Aorta (tissue), 5 donors: ENCODE measurements at regions not wholly inside any gene's neighbourhood (a gene's known extent, or its start where the extent isn't known, plus 50 kb on each side); places are given as distances from the start of the nearest gene placed in this dataset.
"Not testable (repeated sequence)": the region's sequence is repeated elsewhere in the genome, so short reads cannot be mapped to it uniquely, and the experiment has no call there.

Experiments
- ATAC-seq: fragments of 200-7000 bp; cut with Tn5 transposase; one replicate; pipeline ENCODE4 v1.9.1; 2022; ENCODE audit warnings: moderate library complexity; ENCODE audit not compliant: low FRiP score
- DNase-seq, 2 donors: peaks; one replicate each; pipeline ENCODE4 v3.0.0-alpha.2; 2020
- H3K27ac ChIP-seq, 2 donors: one replicate each; pipeline ENCODE4 v1.5.1; 2013; ENCODE audit warnings: low read length in 2 of 2, mild to moderate bottlenecking in 2 of 2, moderate library complexity in 2 of 2, control low read depth in 1 of 2, inconsistent platforms in 1 of 2, low read depth in 1 of 2
- H3K27me3 ChIP-seq, 2 donors: one replicate each; pipeline ENCODE4 v1.6.1; 2013; ENCODE audit warnings: control low read depth in 1 of 2, low read length in 1 of 2, mild to moderate bottlenecking in 1 of 2, moderate library complexity in 1 of 2; ENCODE audit not compliant: insufficient read depth in 2 of 2, control insufficient read depth in 1 of 2
- H3K36me3 ChIP-seq, 2 donors: one replicate each; pipeline ENCODE4 v1.6.1; 2013; ENCODE audit warnings: control low read depth in 1 of 2, low read length in 1 of 2, mild to moderate bottlenecking in 1 of 2; ENCODE audit not compliant: insufficient read depth in 2 of 2, control insufficient read depth in 1 of 2
- H3K4me1 ChIP-seq, 2 donors: one replicate each; pipeline ENCODE4 v1.6.1; 2013; ENCODE audit warnings: low read length in 2 of 2, control low read depth in 1 of 2, mild to moderate bottlenecking in 1 of 2, moderate library complexity in 1 of 2; ENCODE audit not compliant: insufficient read depth in 2 of 2, control insufficient read depth in 1 of 2
- H3K4me3 ChIP-seq, 2 donors: one replicate each; pipeline ENCODE4 v1.5.1; 2013; ENCODE audit warnings: low read length in 2 of 2, control low read depth in 1 of 2, mild to moderate bottlenecking in 1 of 2
- H3K9me3 ChIP-seq: one replicate; pipeline ENCODE4 v1.6.1; 2013; ENCODE audit warnings: mild to moderate bottlenecking, low read length; ENCODE audit not compliant: control insufficient read depth
- WGBS, 2 donors: extraction: QIAGEN DNeasy Blood & Tissue Kit; methylation state at CpG; one replicate each; pipeline ENCODE4 v1.1.7; 2013; 5-methylcytosine and 5-hydroxymethylcytosine counted together
- intact Hi-C, 2 donors: fragments of 100-400 bp; cut with DNase I; formaldehyde crosslinking; loops; one replicate each; pipeline versions ENCODE4 v1.14.2 to v1.15.0; 2022
- donor health status: healthy with polysubstance abuse.
- donor health status: Bipolar disorder and iron deficiency.
- donor health status: DM: no; HTN: no; CAD: no.
- donor health status: DM: no; HTN: no; CAD: no.
- donor health status: DM: yes; HTN: yes; CAD: no.

DNA sequence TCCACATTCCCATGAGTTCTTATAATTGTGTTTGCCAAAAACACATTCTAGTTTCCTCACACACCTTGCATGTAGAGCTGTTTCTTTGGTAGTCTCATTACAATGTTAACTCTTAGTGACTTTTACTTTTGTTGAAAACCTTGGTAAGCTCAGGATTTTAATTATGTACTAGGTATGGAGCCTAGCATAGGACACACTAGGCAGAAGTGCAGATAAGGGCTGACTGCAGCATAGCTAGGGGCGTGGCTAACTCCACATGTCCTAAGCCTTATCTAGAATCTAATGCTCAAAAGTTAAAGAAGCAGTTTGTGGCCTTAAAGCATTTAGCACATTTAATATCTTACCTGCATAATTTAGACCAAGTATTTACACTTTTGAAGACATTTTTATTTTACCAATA, 153.7 kb upstream of the FBXO11 start:
- ATAC-seq: no peak
- H3K36me3 ChIP-seq: no peaks in the 10 kb centered on the region

DNA sequence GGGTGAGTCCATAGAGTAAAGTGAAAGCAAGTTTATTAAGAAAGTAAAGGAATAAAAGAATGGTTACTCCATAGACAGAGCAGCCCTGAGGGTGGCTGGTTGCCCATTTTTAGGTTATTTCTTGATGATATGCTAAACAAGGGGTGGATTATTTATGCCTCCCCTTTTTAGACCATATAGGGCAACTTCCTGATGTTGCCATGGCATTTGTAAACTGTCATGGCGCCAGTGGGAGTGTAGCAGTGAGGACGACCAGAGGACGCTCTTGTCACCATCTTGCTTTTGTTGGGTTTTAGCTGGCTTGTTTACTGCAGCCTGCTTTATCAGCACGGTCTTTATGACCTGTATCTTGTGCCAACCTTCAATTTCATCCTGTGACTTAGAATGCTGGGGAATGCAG, 155.4 kb upstream of the FBXO11 start:
- WGBS, 2 donors: 80 to 83% methylated on average over 4 of the region's 4 CpGs
- H3K4me1 ChIP-seq, H3K27ac ChIP-seq, H3K36me3 ChIP-seq, intact Hi-C loops, H3K4me3 ChIP-seq, H3K27me3 ChIP-seq, DNase-seq, H3K9me3 ChIP-seq, ATAC-seq: not testable (repeated sequence)

More for the DNA sequence above, 153.7 kb upstream of the FBXO11 start:
- H3K4me3 ChIP-seq: no peak overlapping the region
- peaks cover 4% of the 10 kb centered on the region for H3K9me3 ChIP-seq
- WGBS, 2 donors: 65 to 68% methylated on average over 1 of the region's 1 CpG
- no peaks in the 10 kb centered on the region for H3K27me3 ChIP-seq
- no peak overlapping the region for H3K27ac ChIP-seq
- DNase-seq: no peak
- no peaks in the 10 kb centered on the region for H3K4me1 ChIP-seq
- intact Hi-C loops: no loop called here

DNA sequence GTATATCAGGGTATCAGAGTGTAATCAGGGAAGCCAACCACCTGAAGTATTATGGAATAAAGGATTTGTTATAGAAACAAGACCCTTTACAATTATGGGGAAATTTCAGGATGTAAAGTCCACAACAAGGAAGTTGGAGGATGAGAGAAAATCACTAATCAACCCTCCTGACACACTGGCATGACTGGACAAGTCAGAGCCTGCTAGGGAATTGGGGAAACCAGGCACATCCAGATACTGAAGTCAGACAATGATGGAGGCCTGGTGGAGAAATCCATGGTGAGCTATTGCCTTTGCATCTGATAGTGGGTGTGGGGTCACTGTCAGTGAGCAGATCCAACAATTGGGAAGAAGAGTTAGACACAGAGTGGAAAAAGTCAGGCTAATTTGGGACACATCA, 158.8 kb upstream of the FBXO11 start:
- intact Hi-C loops: no loop called here
- no peak for ATAC-seq
- no peak overlapping the region for H3K4me3 ChIP-seq

DNA sequence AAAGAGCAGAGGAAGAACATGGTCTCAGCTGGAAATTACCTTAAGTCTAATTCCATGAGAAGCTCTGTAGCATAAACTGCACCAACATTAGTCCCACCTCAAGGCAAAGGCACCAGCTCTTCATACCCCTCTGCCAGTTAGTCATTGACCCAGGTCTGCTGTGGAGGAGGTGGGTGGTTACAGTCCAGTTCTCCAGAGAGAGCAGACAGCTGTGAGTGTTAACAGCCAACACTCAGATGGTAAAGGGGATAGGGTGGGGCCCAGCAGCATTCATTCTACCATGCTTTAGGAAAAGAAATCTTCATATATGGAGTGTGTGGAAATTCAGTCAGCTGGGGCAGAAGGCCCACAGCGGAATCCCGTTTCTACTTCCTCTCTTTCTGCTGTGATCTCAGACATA, 159.7 kb upstream of the FBXO11 start:
- WGBS, 2 donors: 76 to 83% methylated on average over 2 of the region's 2 CpGs
- no peak overlapping the region for H3K27ac ChIP-seq
- DNase-seq (no peak), ATAC-seq (no peak)
- no peaks in the 10 kb centered on the region for H3K4me1 ChIP-seq
- H3K4me3 ChIP-seq: no peak overlapping the region
- no peaks in the 10 kb centered on the region for H3K9me3 ChIP-seq
- no peaks in the 10 kb centered on the region for H3K36me3 ChIP-seq
- intact Hi-C loops: no loop called here
- peaks cover 0 to under 1% of the 10 kb centered on the region in 2 donors for H3K27me3 ChIP-seq

More for the DNA sequence above, 158.8 kb upstream of the FBXO11 start:
- Histone ChIP-seq H3K27ac (no peak overlapping the region), H3K27me3 (no peaks in the 10 kb centered on the region), H3K9me3 (peaks cover 3% of the 10 kb centered on the region), H3K4me1 (no peaks in the 10 kb centered on the region), H3K36me3 (no peaks in the 10 kb centered on the region)
- no peak for DNase-seq

DNA sequence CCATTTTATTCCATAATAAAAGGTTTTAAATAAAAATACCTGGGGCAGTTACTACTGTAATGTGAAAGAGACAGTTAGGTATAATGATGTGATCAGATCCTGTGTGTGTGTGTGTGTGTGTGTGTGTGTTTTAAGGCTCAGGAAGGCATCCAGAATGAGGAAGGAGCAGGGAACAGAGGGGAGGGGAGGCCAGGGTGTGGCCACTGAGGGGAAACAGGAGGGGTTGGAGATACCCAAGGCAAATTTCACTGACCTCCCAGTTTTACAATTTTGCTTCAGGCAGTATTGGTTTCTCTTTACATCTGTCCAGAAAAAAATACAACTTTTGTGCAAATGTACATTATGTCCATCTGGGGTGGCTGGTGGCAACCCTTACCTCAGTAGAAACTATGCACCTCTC, 163.5 kb upstream of the FBXO11 start:
- H3K4me1 ChIP-seq: no peaks in the 10 kb centered on the region
- ATAC-seq (no peak), DNase-seq (no peak)
- H3K9me3 ChIP-seq: no peaks in the 10 kb centered on the region
- intact Hi-C loops: no loop called here
- H3K27me3 ChIP-seq: peaks cover 0 to 1% of the 10 kb centered on the region in 2 donors
- H3K4me3 ChIP-seq: no peak overlapping the region
- H3K27ac ChIP-seq: no peak overlapping the region
- H3K36me3 ChIP-seq: no peaks in the 10 kb centered on the region

DNA sequence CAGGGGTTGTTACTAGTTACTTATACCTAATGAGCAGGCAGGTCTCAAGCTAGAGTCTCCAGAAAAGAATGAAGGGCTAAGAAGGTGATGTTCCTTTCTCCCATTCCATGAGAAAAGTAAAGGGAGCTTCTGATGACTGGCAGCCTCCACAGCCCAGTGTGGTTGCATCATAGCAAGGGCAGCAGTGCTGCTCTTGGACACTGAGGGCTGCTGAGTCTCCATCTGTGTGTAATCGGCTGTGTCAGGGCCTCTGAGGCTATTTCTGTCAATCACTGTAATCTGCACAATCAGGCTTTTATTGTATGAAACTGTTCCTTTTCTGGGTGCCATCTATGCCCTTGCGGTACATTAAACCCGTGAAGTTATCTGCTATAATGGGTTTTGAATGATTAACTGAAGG, 164.1 kb upstream of the FBXO11 start:
- ATAC-seq: no peak
- no peak overlapping the region for H3K4me3 ChIP-seq
- no peak for DNase-seq
- no peak overlapping the region for H3K27ac ChIP-seq
- intact Hi-C loops: no loop called here
- H3K4me1 ChIP-seq: no peaks in the 10 kb centered on the region
- WGBS, 2 donors: 76 to 79% methylated on average over 3 of the region's 3 CpGs
- no peaks in the 10 kb centered on the region for H3K9me3 ChIP-seq
- peaks cover 0 to 1% of the 10 kb centered on the region in 2 donors for H3K27me3 ChIP-seq
- no peaks in the 10 kb centered on the region for H3K36me3 ChIP-seq

DNA sequence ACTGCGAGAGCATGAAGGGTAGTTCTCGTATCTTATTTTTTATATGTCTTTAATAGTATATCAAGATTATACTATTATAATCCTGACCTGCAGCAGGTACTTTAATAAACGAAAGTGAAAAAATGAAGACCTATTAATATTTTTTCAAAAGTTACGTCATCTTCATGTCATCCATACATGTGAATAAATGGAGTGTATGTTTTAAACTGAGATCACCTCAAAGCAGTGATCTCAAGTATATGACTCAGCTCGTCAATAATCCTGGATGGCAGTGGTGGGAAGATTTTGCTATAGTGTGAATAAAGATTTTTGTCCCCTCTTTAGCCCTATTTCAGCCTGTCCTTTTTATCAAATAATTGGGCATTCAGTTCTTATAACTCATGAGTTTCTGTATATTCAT, 166.3 kb upstream of the FBXO11 start:
- DNase-seq (no peak), ATAC-seq (no peak)

DNA sequence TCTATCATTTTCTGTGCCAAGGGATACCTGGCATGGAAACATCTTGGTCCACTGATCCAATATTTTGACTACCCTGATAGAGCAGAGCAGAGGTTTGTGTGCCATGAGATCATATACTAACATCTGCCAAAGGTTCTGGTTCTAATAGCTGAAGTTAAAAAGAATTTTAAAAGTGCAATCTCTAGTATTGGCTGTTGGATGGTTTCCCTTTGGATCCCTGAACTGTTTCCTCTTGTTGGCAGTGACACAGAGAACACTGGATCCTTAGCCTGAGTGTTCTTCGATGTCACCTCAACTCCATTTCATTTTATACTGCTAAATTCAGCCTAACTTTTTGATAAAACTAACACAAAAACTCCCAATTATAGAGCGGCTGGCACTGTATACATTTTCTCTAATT, 169.3 kb upstream of the FBXO11 start:
- intact Hi-C loops: no loop called here
- ATAC-seq (no peak), DNase-seq (no peak)
- H3K4me3 ChIP-seq: no peak overlapping the region
- H3K27ac ChIP-seq: no peak overlapping the region
- H3K36me3 ChIP-seq: no peaks in the 10 kb centered on the region
- 59 to 67% methylated on average over 2 of the region's 2 CpGs for WGBS, 2 donors
- no peaks in the 10 kb centered on the region for H3K4me1 ChIP-seq
- H3K27me3 ChIP-seq: peaks cover 0 to 1% of the 10 kb centered on the region in 2 donors
- H3K9me3 ChIP-seq: no peaks in the 10 kb centered on the region

More for the DNA sequence above, 166.3 kb upstream of the FBXO11 start:
- Histone ChIP-seq H3K27ac (no peak overlapping the region), H3K36me3 (no peaks in the 10 kb centered on the region), H3K9me3 (no peaks in the 10 kb centered on the region), H3K27me3 (peaks cover 0 to 1% of the 10 kb centered on the region in 2 donors), H3K4me1 (no peaks in the 10 kb centered on the region), H3K4me3 (no peak overlapping the region)
- 85 to 90% methylated on average over 5 of the region's 5 CpGs for WGBS, 2 donors
- intact Hi-C loops: no loop called here

DNA sequence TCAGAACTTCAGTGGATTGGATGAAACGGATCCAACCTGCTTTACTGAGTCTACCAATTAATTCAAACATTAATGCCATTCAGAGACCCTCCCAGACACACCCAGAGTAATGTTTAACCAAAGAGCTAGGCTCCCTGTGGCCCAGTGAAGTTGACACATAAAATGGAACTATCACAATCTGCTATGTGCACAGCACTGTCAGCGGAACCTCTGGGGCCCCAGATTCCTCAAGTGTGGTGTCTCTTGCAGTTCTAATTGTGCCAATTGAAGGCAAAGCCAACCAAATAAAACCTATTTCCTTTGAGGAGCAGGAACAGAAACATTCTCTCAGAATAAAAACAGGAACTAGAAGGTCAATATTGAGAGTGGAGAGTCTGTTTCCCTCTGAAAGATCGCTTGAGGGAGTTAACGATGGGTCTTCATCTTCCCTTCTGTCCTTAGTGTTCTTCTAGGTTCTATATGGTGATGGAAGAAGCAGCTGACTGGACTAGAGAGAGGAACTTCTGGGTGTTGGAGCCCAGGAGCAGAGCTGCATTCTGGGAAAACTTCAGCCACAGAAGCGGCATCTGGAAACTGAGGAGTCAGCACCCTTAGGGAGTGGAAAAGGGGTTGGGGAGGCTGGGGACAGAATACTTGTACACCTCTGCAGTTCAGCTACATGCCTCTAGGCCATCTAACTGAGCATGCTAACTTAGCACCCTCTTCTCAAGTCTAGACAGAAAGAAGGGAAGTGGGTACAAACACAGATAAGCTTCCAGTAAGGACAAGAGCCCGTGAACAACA, 174.4 kb upstream of the FBXO11 start:
- DNase-seq (no peak), ATAC-seq (no peak)
- H3K4me1 ChIP-seq: no peaks in the 10 kb centered on the region
- no peak overlapping the region for H3K4me3 ChIP-seq
- H3K36me3 ChIP-seq: no peaks in the 10 kb centered on the region
- H3K27me3 ChIP-seq: no peaks in the 10 kb centered on the region
- intact Hi-C loops: no loop called here
- no peaks in the 10 kb centered on the region for H3K9me3 ChIP-seq
- H3K27ac ChIP-seq: no peak overlapping the region
- 82 to 84% methylated on average over 6 of the region's 6 CpGs for WGBS, 2 donors
